ENCODE measurements at regions not wholly inside any gene's neighbourhood (a gene's known extent, or its start where the extent isn't known, plus 50 kb on each side); places are given as distances from the start of the nearest gene placed in this dataset.

DNA sequence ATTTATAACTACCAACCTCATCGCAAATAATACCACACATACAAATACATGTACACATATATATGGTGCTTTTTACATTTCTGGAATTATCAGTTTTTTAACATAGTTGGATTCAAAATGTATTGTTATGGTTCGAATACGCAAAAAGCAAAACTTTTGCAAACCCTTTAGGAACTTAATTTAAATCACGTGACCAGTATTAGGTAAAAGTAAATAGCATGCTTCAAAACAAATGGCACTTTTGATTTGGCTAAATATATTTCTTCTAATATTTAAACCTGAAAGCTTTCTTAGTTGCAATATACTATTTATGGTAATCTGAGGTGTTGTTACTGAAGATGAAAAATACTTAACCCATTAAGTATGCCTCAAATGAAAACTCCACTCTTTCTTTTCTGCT is 341.4 kb downstream of the C4orf33 start:
- no peaks in the 10 kb centered on the region for H3K36me3 ChIP-seq (ENCODE audit: insufficient read depth, insufficient read length, low read length)
- no peak for DNase-seq (ENCODE audit: low read depth, low spot score)
- H3K9ac ChIP-seq (ENCODE audit: insufficient read length, low read depth) = no peak overlapping the region
- no peaks in the 10 kb centered on the region for H3K27me3 ChIP-seq (ENCODE audit: insufficient read depth, insufficient read length)
- no peak overlapping the region for H3K4me3 ChIP-seq (ENCODE audit: insufficient read length, low read depth)
- H3K4me1 ChIP-seq (ENCODE audit: insufficient read depth, insufficient read length) = no peaks in the 10 kb centered on the region
- H3K9me3 ChIP-seq (ENCODE audit: insufficient read depth, low read length) = no peaks in the 10 kb centered on the region
- TF ChIP-seq YY1 (IDR thresholded peaks at IDR 0.05; ENCODE audit: insufficient read depth, insufficient read length) (no peak), SUZ12 (IDR thresholded peaks at IDR 0.05; ENCODE audit: extremely low read depth, insufficient read depth, insufficient read length) (no peak)

DNA sequence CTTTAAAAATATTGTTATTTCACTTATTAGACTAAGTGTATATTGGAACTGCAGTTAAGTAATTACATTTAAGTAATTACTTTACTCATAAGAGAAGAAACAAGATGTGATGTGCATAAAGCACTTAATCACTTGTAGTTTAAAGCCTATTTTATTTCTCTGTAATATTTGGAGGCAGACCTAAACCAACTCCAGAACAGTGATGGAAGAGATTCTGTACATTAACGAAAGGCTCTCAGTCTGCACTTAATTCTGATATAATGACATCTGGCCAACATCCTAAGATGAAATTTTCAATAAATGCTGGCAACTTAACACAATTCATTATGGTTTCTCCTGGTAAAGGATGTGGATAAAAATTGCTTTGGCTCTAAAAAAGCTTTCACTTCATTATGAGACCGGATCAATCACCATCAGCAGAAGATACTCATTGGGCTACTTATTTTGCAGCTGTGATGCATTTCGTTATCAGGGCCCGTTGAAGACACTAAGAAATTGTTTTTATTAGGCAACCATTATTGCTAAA is 342.6 kb downstream of the C4orf33 start:
- DNase-seq (ENCODE audit: low read depth, low spot score) = no peak
- Histone ChIP-seq H3K36me3 (ENCODE audit: insufficient read depth, insufficient read length, low read length) (no peaks in the 10 kb centered on the region), H3K27me3 (ENCODE audit: insufficient read depth, insufficient read length) (no peaks in the 10 kb centered on the region), H3K9ac (ENCODE audit: insufficient read length, low read depth) (no peak overlapping the region), H3K4me3 (ENCODE audit: insufficient read length, low read depth) (no peak overlapping the region), H3K4me1 (ENCODE audit: insufficient read depth, insufficient read length) (no peaks in the 10 kb centered on the region), H3K9me3 (ENCODE audit: insufficient read depth, low read length) (no peaks in the 10 kb centered on the region)
- no peak for TF ChIP-seq SUZ12 (IDR thresholded peaks at IDR 0.05; ENCODE audit: extremely low read depth, insufficient read depth, insufficient read length)
- no peak for TF ChIP-seq YY1 (IDR thresholded peaks at IDR 0.05; ENCODE audit: insufficient read depth, insufficient read length)
- no peak for TF ChIP-seq ZNF274 (IDR thresholded peaks at IDR 0.05; ENCODE audit: low read depth, low read length)

DNA sequence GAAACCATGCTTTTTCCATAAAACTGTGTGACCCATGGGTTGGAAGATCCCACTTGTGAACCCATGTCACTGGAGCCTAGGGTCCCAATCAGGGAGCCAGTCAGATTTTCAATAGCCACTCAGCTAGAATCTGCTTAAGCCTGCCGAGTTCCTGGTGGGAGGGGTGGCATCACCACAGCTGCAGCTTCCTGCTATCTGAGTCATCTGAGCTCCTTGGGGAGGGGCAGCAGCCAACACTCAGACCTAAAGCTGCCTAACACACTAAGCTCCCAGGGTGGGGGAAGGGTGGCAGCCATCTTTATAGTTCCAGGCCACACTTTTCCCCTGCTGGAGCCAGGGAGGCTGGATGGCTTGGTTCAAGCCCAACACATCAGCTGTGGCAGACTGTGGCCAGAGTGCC is 350.1 kb downstream of the C4orf33 start:
- Histone ChIP-seq H3K4me3 (ENCODE audit: insufficient read length, low read depth) (no peak overlapping the region), H3K9me3 (ENCODE audit: insufficient read depth, low read length) (no peaks in the 10 kb centered on the region), H3K4me1 (ENCODE audit: insufficient read depth, insufficient read length) (peaks cover 3% of the 10 kb centered on the region), H3K27me3 (ENCODE audit: insufficient read depth, insufficient read length) (no peaks in the 10 kb centered on the region), H3K9ac (ENCODE audit: insufficient read length, low read depth) (no peak overlapping the region), H3K36me3 (ENCODE audit: insufficient read depth, insufficient read length, low read length) (no peaks in the 10 kb centered on the region)
- peak; percentile 51 for DNase-seq (ENCODE audit: low read depth, low spot score)
- TF ChIP-seq SUZ12 (IDR thresholded peaks at IDR 0.05; ENCODE audit: extremely low read depth, insufficient read depth, insufficient read length) = no peak
- peak; percentile 14 for TF ChIP-seq YY1 (IDR thresholded peaks at IDR 0.05; ENCODE audit: insufficient read depth, insufficient read length)

DNA sequence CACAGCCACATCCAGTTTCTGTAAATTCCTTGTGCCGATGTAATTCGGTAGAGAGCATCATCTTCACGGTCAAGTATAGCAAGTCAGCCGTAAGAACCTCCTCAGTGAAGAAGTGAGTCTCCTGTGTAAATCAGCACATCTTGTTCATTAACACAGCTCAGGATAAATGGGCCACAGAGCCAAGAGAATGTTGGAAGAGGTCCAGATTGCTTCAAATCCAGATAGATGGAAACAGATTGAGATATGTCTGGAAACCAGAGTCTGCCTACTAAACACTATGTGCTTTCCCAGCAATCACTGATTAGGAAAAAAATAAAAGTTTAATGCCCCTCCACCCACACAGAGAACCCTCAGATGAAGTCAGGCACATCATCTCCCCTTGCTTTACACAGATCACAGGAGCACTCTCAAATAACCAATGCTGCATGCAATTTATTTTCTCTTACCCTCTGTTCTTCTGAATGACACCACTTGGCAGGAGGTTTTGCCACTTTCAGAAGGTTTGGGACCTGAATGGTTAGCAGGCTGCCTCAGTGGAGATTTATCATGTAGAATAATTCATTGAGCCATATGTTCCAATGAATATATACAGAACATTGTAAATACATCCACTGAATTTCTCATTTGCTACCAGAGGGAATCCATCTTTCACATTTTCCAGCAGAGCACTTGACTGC is 357.7 kb downstream of the C4orf33 start:
- H3K9ac ChIP-seq (ENCODE audit: insufficient read length, low read depth) = no peak overlapping the region
- no peak overlapping the region for H3K4me3 ChIP-seq (ENCODE audit: insufficient read length, low read depth)
- H3K27me3 ChIP-seq (ENCODE audit: insufficient read depth, insufficient read length) = no peaks in the 10 kb centered on the region
- no peaks in the 10 kb centered on the region for H3K9me3 ChIP-seq (ENCODE audit: insufficient read depth, low read length)
- TF ChIP-seq ZNF274 (IDR thresholded peaks at IDR 0.05; ENCODE audit: low read depth, low read length) (no peak), YY1 (IDR thresholded peaks at IDR 0.05; ENCODE audit: insufficient read depth, insufficient read length) (no peak), SUZ12 (IDR thresholded peaks at IDR 0.05; ENCODE audit: extremely low read depth, insufficient read depth, insufficient read length) (no peak)
- DNase-seq (ENCODE audit: low read depth, low spot score) = no peak
- H3K4me1 ChIP-seq (ENCODE audit: insufficient read depth, insufficient read length) = no peaks in the 10 kb centered on the region
- no peaks in the 10 kb centered on the region for H3K36me3 ChIP-seq (ENCODE audit: insufficient read depth, insufficient read length, low read length)

DNA sequence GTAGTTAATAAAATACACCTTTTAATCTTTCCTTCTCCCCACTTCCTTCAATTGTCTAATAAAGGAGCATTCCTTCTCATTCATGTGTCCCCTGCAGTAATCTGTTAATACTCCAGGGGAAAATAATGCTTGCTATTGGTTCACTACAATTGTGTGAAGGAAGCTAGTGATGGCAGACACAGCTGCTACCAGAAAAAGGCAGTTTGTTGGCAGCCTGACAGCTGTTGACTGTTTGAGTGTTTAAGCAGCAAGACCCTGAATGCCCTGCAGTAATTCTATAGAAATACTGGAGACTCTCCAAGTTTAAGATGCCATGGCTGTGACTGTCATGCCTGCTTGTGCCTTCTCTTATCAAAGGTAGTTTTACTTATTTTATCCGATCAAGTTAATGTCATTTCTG is 359.5 kb downstream of the C4orf33 start:
- Histone ChIP-seq H3K9ac (ENCODE audit: insufficient read length, low read depth) (no peak overlapping the region), H3K4me1 (ENCODE audit: insufficient read depth, insufficient read length) (no peaks in the 10 kb centered on the region), H3K4me3 (ENCODE audit: insufficient read length, low read depth) (no peak overlapping the region), H3K9me3 (ENCODE audit: insufficient read depth, low read length) (no peaks in the 10 kb centered on the region), H3K36me3 (ENCODE audit: insufficient read depth, insufficient read length, low read length) (no peaks in the 10 kb centered on the region), H3K27me3 (ENCODE audit: insufficient read depth, insufficient read length) (no peaks in the 10 kb centered on the region)
- TF ChIP-seq ZNF274 (IDR thresholded peaks at IDR 0.05; ENCODE audit: low read depth, low read length) (no peak), YY1 (IDR thresholded peaks at IDR 0.05; ENCODE audit: insufficient read depth, insufficient read length) (no peak), SUZ12 (IDR thresholded peaks at IDR 0.05; ENCODE audit: extremely low read depth, insufficient read depth, insufficient read length) (no peak)
- no peak for DNase-seq (ENCODE audit: low read depth, low spot score)

DNA sequence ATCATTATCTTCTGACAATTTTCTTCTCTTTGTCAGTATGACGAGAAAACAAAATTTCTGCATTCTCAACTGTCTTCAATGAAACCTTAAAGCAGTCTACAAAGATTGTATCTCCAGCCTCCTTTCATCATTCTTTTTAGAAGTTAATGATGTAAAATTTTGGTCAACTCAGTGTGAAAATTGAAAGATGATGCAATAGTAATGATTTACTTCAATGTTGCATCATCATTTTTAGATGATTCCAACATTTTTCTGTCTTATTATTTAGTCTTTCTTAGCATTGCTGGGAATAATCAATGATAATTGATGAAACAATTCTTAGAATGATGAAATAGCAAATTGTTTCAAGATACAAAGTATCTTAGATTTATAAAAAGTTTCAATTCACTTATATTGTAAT is 372.7 kb downstream of the C4orf33 start:
- H3K9me3 ChIP-seq (ENCODE audit: insufficient read depth, low read length) = no peaks in the 10 kb centered on the region
- H3K4me3 ChIP-seq (ENCODE audit: insufficient read length, low read depth) = no peak overlapping the region
- no peaks in the 10 kb centered on the region for H3K27me3 ChIP-seq (ENCODE audit: insufficient read depth, insufficient read length)
- H3K9ac ChIP-seq (ENCODE audit: insufficient read length, low read depth) = no peak overlapping the region
- TF ChIP-seq ZNF274 (IDR thresholded peaks at IDR 0.05; ENCODE audit: low read depth, low read length) (no peak), SUZ12 (IDR thresholded peaks at IDR 0.05; ENCODE audit: extremely low read depth, insufficient read depth, insufficient read length) (no peak), YY1 (IDR thresholded peaks at IDR 0.05; ENCODE audit: insufficient read depth, insufficient read length) (no peak)
- H3K4me1 ChIP-seq (ENCODE audit: insufficient read depth, insufficient read length) = no peaks in the 10 kb centered on the region
- DNase-seq (ENCODE audit: low read depth, low spot score) = no peak
- no peaks in the 10 kb centered on the region for H3K36me3 ChIP-seq (ENCODE audit: insufficient read depth, insufficient read length, low read length)

DNA sequence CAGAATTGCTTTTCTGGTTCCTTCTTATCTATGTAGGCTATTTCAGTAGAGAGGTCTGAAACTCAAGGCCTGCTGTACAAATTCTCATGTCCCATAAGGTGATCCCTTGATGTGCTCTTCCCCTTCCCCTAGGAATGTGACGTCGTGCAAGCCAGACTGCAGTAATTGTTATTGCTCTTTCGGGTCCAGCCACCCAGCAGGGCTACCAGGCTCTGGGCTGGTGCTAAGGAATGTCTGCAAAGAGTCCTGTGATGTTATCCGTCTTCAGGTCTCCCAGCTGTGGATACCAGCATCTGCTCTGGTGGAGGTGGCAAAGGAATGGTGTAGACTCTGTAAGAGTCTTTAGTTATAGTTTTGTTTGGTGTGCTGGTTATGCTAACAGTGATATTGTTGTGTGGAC is 378.7 kb downstream of the C4orf33 start:
- no peak overlapping the region for H3K4me3 ChIP-seq (ENCODE audit: insufficient read length, low read depth)
- no peaks in the 10 kb centered on the region for H3K36me3 ChIP-seq (ENCODE audit: insufficient read depth, insufficient read length, low read length)
- TF ChIP-seq YY1 (IDR thresholded peaks at IDR 0.05; ENCODE audit: insufficient read depth, insufficient read length) (no peak), ZNF274 (IDR thresholded peaks at IDR 0.05; ENCODE audit: low read depth, low read length) (no peak), SUZ12 (IDR thresholded peaks at IDR 0.05; ENCODE audit: extremely low read depth, insufficient read depth, insufficient read length) (no peak)
- H3K9ac ChIP-seq (ENCODE audit: insufficient read length, low read depth) = no peak overlapping the region
- no peak for DNase-seq (ENCODE audit: low read depth, low spot score)
- no peaks in the 10 kb centered on the region for H3K9me3 ChIP-seq (ENCODE audit: insufficient read depth, low read length)
- no peaks in the 10 kb centered on the region for H3K4me1 ChIP-seq (ENCODE audit: insufficient read depth, insufficient read length)
- H3K27me3 ChIP-seq (ENCODE audit: insufficient read depth, insufficient read length) = no peaks in the 10 kb centered on the region
